Activated CD4-positive, alpha-beta T cell treated with anti-CD3 and anti-CD28 coated beads, Interleukin-2, amount 50 U/mL, for 24 hours (primary cell): ENCODE measurements at regions not wholly inside any gene's neighbourhood (a gene's known extent, or its start where the extent isn't known, plus 50 kb on each side); places are given as distances from the start of the nearest gene placed in this dataset.

Experiments
- DNase-seq, 2 donors: peaks; one replicate each; pipeline ENCODE4 v3.0.0-alpha.2; 2020; ENCODE audit warnings: low read depth in 1 of 2, low spot score in 1 of 2

DNA sequence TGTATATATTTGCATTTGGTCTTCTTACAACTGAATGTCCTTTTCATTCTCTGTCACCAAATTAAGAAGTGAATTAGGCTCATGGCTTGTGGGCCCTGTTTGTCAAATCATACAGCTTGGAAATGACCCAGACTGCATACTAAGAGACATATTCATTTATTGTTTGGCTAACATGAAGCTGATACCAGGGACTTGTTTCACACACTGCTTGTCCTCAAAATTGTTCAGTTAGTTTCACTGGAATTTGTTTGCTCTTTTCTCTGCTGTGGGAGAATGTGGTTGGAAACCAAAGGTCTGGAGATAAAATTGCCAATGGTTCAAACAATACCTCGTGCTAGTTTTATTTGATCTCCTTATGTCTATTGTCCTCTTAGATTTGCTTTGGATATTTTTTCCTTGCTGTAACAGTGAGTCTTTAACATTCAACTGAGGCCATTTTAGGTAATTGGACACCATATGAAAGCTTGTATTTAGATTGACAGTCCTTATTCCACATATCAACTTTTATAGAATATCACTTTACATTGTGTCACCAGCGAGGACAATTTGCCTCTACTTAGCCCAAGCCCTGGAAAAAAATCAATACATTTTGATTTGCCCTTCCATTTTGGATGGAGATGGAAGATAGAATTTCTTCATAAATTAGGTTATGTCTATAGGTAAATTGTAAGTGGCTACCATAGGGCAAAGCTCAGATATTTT is 144.3 kb upstream of the MTAP start:
- DNase-seq: no peak

DNA sequence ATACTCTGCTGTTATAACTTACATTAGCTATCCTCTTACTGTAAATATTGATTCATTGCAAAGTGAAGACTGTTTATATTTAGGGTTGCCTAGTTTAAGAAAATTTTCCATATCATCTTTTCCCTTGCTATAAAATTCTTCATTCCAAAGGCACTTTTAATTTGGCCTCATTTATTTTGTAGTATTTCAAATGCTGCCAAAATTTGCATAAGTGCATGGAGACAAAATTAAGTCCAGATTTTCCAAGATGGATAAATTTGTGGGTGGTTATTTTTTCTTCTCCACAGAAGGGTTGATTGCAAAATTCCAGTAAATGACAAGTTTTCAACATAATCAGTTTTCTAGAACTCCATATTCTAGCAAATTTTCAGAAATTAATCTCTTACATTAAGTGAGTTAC is 141.5 kb upstream of the MTAP start:
- no peak for DNase-seq

DNA sequence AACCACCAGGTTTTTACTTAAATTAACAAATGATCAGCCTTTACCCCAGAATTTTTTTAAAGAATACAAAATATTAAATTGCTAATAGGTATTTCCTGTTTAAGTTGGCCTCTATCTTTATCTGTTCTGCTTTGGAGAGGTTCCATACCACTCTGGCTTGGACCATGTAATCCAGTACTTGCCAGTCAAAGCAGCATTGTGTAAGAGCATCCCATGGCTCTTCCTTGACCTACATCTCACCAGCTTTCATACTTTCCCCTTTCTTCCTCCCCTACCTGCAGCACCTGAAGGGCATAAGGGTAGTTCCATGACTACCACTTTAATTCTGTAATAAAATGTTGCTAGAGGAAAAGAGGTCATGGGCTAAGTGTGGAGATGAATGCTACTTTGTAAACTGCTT is 140.8 kb upstream of the MTAP start:
- DNase-seq: no peak

DNA sequence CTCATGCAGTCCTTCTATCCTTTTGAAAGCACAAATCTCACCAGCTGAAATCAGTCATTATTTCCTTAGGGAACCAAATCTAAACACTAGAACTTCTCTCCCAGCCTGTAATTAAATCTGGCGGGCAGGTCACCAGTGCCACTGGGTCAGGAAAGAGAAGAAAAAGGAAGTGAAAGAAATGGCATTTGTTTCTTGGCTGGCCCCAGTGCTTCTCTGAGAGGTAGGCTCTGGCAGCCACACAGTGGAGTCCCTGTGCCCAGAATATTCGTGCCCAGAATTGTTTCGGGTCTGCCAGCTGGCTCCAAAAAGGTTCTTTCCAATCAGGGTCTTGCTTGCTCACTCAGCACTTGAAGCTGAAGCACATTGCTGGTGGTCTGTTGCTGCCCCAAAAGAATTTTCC is 133.9 kb upstream of the MTAP start:
- no peak for DNase-seq

DNA sequence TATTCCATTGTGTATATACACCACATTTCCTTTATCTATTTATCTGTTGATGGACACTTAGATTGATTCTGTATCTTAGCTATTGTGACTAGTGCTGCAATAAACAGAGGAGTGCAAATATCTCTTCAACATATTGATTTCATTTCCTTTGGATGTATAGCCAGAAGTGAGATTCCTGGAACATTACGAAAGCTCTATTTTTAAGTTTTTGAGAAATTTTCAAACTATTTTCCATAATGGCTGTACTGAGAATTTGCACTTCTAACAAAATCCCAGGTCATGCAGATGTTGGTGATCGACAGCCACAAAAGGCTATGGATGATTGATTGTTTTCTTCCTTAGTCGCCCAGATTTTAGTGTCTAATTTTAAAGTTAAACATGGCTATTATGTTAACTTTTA is 132.7 kb upstream of the MTAP start:
- DNase-seq: no peak

DNA sequence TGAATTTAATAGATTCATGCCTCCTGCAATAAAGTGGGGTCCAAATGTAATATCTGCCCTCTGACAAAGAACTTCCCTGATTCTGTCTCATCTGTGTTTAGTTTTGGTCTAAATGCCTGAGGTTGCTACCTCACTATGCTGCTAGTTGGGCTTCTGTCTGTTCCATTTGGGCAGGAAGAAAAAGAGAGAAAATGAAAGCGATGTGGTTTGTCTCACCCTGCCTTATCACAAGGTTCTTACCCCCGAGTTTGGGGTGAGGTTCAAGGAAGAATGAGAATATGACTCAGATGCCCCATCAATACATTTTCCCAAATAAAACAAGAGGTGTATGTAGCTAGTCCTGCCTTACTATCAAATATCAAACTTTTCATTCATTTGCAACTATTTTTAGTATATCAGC is 132.1 kb upstream of the MTAP start:
- peak in 1 of 2 donors; percentile 23 for DNase-seq

DNA sequence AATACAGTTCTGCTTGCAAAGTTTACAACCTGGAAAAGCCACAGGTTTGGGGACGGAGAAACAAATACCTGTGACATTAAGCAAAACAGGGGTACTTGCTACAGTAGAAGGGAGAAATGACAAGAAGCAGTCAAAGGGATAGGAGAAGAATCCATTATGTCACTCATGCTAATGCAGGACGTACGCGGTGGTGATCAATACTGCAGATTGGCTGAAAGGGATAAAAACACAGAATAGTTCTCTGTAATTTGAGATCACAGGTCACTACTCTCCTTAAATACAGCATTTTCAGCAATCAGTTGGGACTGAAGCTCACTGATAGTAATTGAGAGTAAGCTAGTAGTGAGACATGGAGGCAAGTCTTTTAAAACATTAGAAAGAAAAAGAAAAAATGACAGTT is 130.3 kb upstream of the MTAP start:
- no peak for DNase-seq

DNA sequence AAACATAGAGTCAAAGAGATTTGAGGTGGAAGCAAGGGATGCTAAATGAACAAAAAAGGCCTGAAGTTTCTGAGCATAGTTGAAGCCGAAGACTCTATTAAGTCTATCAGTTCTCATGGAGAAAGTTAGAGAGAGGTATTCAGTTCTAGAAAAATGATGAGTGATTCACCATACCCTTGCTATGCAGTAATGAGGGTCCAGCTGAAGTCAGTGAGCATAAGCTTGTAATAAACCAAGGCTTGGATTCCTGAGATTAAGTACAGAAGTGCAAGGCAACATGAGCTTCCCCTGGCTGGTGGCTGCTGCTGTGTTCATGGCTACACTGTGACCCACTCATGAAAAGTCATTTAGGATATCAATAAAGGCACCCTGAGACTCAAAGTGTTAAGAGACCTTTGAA is 129.7 kb upstream of the MTAP start:
- no peak for DNase-seq

DNA sequence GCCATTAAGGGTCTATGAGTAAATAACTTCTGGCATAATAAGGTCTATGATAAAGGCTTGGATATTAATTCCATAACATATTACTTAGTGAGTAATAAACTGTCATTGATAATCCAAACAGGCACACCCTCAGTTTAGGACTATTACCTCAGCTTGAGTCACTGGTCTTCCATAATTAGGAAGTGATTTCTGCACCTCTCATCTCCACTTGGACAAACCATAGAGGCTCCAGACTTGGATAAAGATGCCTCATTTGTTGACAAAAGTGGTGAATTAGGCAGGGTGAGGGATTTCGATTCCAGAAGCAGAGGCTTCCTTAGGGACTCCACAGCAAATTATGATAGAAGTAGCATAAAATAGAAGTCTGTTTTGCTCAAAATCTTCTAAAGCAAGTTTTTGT is 127.5 kb upstream of the MTAP start:
- DNase-seq: no peak

DNA sequence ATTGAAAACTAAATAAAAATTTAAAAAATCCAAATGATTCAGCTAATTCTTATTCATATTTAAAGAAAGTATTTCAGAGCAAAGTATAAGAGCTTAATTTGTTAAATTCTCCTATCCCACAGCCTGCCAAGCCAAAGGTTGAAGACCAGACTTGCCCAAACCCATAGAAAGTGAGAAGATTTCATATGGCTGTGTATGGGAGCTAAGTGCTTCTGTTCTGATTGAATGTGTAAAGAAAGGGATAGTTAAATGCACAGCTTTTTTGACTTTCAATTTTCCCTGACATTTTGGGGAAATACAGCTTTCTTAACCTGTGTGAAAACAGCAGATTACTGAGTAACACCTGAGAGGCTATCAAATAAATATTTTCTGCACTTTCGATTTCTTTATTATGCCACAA is 125.0 kb upstream of the MTAP start:
- DNase-seq: no peak

DNA sequence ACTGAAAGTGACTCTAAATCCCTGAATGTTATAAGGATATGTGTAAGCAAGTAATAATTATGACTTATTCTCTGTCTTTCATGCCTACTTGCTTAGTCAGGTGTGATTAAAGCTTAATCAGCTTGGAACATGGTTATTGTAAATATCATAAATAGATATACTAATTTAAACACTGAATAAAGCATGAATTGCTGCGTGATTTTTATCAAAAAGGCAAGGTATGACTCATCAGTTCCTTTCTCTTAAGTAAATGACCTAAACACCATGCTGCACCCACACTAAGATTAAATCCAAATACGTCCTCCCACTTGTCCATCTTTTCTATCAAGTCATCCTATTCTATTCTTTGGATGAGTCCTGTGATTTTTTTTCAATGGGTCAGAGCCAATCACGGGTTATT is 124.6 kb upstream of the MTAP start:
- DNase-seq: no peak

DNA sequence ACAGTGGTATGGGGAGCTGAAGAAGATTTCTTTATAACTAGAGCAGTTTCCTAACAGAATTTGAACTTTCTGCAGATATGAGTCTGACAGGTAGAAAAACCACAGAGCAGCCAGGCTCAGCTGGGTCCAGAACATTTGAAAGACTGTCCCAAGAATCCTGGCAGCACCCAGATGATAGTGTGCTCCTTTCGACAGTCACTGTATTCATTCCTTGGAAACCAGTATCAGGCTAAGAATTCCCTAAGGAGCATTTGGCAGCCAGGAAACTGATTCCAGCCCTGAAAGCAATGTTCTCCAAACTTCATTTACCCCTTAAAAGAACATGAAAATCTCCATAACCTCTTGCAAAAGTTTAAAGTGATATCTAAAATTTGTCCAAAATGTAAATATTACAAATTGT is 123.0 kb upstream of the MTAP start:
- no peak for DNase-seq

DNA sequence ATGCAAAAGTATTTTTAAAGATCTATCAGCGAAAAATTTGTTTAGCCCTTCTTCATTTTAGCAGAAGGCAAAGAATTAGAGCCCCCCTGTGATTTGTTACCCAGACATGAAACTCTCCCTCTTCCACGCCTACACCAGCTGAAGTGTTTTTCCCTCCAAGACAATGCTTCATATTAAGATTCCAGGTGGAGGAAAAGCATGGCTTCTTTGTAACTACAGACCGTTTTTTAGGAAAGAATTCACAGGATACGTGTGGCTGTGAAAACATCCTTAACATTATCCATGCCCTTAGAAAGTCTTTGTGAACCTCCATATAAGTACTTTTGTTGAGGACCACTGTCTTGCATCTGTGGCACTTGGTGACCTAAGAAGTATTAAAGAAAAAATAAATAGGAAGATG is 121.8 kb upstream of the MTAP start:
- DNase-seq: no peak

DNA sequence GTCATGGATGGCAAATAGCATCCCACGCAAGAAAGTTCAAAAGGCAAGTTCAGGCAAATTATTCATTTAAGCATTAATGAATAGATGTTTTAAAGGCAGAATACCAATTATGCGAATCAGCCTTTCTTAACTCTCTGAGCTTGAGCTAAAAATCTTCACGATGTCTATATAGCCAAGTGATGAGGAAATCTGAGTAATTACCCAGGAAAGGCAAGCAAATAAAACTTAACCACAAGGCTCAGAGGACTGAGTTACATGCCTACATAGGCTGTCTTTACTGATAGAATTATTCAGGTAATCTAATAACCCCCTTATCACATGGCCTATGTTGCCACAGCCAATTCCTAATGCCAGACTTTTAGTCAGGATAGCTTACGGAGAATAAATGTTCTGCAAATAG is 120.8 kb upstream of the MTAP start:
- DNase-seq: no peak

DNA sequence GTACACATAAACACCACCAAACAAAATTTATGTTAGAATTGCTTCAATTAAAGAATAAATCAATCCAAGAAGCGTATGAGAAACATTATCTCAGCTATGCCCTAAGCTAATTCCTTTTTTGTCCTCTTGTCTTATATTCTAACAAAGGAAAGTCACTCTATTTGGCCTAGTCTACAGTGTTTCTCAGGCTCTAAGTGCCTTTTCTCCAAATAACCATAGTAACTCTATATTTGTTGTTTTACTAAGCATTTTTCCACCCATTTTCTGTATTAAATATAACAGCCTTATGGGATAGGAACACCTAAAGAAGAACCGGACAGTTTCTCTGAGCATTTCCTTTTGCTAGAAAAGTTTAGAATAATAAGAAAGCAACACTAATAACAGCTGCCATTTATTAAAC is 120.1 kb upstream of the MTAP start:
- DNase-seq: no peak

DNA sequence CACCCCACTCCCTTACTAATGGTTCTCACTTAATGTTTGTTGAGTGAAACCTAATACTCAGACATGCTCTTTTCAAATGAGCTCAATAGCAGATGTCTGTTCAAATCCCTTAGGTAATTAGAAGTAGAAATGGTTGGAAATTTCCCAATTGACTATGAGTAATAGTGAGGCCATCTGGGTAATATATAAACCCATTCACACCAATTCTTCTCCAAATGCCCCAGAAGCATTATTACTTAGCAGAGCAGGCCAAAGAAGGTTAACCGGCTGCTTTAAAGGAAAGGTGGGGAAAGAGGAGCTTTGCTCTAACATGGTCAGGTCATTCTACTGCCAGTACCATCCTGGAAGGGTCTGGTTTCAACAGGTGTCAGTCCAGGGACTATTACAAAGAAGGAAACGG is 119.5 kb upstream of the MTAP start:
- DNase-seq: no peak

DNA sequence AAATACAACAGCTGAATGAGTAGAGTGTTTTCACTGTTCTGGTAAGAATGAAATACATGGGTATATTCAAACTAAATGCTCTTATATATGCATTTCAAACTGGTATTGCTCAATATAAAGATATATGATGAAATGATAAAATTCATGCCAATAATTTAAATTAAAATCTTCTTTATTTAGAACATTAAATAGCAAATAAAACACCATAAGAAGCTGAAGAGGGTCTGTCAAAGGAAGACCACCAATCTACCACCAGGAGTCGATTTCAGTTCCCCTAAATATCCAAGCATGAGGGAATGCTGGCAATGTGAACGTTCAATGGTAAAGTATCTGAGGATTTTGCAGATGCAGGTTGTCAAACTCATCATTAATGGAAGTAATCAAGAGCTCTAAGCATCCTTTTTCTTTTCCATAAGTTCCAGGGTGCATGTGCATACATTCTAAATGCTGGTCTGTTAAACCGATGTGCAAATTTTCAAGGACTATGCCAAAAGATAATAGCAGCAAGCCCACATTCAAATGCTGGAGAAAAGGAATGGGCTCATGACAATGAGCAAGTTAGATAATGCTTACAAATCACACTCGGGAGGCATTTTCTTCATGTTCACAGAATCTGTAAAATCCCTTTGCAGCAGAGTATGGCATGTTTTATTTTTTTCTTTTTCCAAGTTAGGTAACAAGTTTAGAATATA is 118.8 kb upstream of the MTAP start:
- DNase-seq: no peak

DNA sequence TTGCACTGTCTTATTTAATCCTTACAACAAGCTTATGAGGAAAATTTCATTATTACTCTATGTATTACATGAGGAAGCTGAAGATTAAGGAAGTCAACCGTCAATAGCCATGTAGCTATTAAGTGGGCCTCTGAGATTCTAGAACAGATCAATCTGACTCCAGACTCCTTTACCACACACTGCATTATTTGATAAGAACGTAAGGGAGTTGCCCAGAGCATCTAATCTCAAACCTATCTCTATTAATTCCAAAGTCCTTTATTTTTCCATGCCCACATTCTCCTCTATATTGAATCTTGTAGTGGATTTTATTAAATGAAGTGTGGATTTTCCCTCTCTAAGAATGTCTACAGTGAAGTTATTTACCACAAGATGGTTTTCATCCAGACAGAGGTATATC is 118.2 kb upstream of the MTAP start:
- DNase-seq: no peak

DNA sequence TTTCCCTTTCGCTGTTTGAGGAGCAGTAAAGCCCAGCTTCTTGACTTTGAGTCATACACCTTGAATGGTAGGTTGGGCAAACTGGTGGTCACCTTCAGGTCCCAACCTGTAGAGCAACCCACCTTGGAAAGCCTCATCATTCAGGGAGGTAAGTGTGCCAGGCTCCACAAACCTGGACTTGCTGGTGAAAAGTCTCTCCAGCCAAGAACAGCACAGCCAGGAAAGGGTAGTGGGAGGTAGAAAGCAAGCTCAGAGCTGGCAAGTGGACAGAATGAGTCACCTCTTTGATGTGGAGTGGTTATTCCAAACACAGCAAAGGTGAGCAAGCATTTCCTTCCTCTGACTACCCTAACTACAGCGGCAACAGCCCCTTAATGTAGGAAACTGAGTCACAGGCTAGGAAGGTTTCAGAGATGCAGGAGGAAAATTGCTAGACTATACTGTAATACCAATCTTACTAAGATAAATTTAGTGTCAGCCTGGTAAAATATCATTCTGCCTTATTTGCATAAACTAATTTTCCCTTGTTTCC is 117.5 kb upstream of the MTAP start:
- peak; percentile 12 to 75 for DNase-seq

DNA sequence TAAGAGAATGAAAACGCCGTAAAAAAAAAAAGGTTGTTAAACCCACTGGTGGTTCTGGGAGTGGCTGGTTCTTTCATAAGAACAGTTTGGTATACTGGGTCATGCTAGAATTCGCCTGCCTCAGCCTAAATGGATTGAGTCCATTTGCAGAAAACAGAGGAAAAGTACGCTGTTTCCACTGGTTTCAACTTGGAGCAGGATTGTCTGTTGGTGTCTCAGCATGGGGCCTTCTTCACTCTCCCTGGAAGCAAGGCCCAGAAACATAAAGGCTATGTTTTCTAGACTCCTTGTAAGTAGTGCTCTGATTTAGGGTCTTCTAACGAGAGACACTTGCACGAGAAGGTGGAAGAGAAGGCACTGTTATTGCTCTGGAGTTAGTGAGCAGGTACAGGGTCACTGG is 116.9 kb upstream of the MTAP start:
- DNase-seq: no peak

DNA sequence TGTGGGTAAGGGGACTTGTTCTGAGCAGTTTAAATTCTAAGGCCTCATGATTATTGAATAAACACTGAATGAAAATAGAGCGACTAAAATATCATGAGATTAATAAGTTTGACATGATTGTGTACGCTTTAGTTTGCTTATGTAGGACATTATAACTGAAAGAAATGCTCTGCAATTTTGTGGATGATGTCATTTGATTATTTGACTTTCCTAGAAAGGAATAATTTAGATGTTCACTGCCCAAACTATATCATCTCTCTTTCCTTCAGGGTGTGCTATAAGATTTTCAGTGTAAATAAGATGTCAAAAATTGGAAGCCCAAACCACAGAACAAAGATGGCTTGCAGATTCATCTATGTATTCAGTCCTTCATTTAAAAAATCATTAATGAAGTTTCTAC is 115.7 kb upstream of the MTAP start:
- no peak for DNase-seq

DNA sequence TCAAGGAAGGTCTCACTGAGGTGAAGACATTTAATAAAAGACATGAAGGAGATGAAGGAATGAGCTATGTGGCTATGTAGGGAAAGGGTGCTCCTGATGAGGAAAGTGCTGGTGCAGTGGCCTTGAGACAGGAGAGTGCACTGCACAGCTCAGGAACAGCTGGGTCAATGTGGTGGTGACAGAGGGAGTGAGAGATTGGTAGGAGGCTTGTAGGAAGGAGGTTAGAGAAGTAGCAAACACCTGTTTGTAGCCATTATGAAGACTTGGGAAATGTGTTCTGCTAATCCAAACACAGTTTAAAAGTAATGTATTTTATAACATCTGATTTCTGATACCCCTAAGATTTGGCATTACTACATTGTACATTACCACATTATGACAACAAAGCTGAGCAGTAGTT is 115.1 kb upstream of the MTAP start:
- DNase-seq: no peak
